K562 (cell line): ENCODE measurements at regions not wholly inside any gene's neighbourhood (a gene's known extent, or its start where the extent isn't known, plus 50 kb on each side); places are given as distances from the start of the nearest gene placed in this dataset.

Experiments
- E2F1 ChIP-seq: sonication (generic); formaldehyde crosslinking; IDR thresholded peaks from 2 replicates; pipeline ENCODE4 v1.8.1; 2023; ENCODE audit warnings: mild to moderate bottlenecking, missing genetic modification reagents, moderate library complexity
- JUN ChIP-seq, 2 experiments: sonication (generic) in 1 of 2; formaldehyde crosslinking in 1 of 2; IDR thresholded peaks; 2 replicates each; pipeline versions ENCODE4 v1.6.1 to v1.8.0; 2012 to 2022; ENCODE audit warnings: borderline replicate concordance in 2 of 2, mild to moderate bottlenecking in 2 of 2, improper control_type of control experiment in 1 of 2, low read depth in 1 of 2, low read length in 1 of 2, missing genetic modification reagents in 1 of 2
- KDM4B ChIP-seq, 2 experiments: fragments of 450-650 bp in 1 of 2; sonication (generic) in 1 of 2; IDR thresholded peaks; 2 replicates each; pipeline ENCODE4 v1.6.1; 2016 to 2017; ENCODE audit warnings: borderline replicate concordance in 2 of 2, antibody characterized with exemption in 1 of 2, low read depth in 1 of 2, mild to moderate bottlenecking in 1 of 2
- MBD1 ChIP-seq: fragments of 250-450 bp; sonication (Bioruptor Pico); IDR thresholded peaks from 2 replicates; pipeline ENCODE4 v1.8.0; 2022; ENCODE audit warnings: inconsistent platforms
- MYC ChIP-seq, 2 experiments: fragments of 250-450 bp in 1 of 2; sonication (Bioruptor Pico) in 1 of 2; IDR thresholded peaks; 2 replicates each; pipeline versions ENCODE4 v1.5.1 to v1.6.1; 2012 to 2021; ENCODE audit warnings: low read depth in 2 of 2, borderline replicate concordance in 1 of 2, improper control_type of control experiment in 1 of 2, low read length in 1 of 2, mild to moderate bottlenecking in 1 of 2, moderate library complexity in 1 of 2
- NCOA4 ChIP-seq: fragments of 450-650 bp; IDR thresholded peaks from 2 replicates; pipeline ENCODE4 v1.6.1; 2018; ENCODE audit warnings: mild to moderate bottlenecking; ENCODE audit not compliant: partially characterized antibody
- POLR2A ChIP-seq: fragments of 450-650 bp; conservative IDR thresholded peaks from 2 replicates; pipeline ENCODE4 v1.6.1; 2016
- RFX5 ChIP-seq: IDR thresholded peaks from 2 replicates; pipeline ENCODE4 v1.6.1; 2011; ENCODE audit warnings: low read depth, mild to moderate bottlenecking, improper control_type of control experiment, low read length
- SP2 ChIP-seq: IDR thresholded peaks from 2 replicates; pipeline ENCODE4 v1.6.1; 2011; ENCODE audit warnings: mild to moderate bottlenecking, low read depth, low read length, moderate library complexity; ENCODE audit not compliant: poor library complexity, severe bottlenecking; ENCODE audit errors: extremely low read depth
- TF ChIP-seq, protein P1 (sequence below), 2 experiments: fragments of 200-800 bp in 1 of 2; sonication (Bioruptor generic) in 1 of 2; sonication (generic) in 1 of 2; formaldehyde crosslinking in 1 of 2; IDR thresholded peaks in 1 of 2; conservative IDR thresholded peaks in 1 of 2; 2 replicates each; pipeline versions ENCODE4 v1.5.0 to v1.6.1; 2016 to 2020; ENCODE audit warnings: missing compliant biosample characterization in 1 of 2, missing genetic modification characterization in 1 of 2, missing genetic modification reagents in 1 of 2
- TF ChIP-seq, protein P2 (sequence below), 3 experiments: IDR thresholded peaks in 2 of 3; conservative IDR thresholded peaks in 1 of 3; 2 replicates each; pipeline ENCODE4 v1.5.1; 2011 to 2012; ENCODE audit warnings: low read length in 3 of 3, mild to moderate bottlenecking in 3 of 3, control low read depth in 2 of 3, improper control_type of control experiment in 1 of 3, inconsistent platforms in 1 of 3, low read depth in 1 of 3, mixed read lengths in 1 of 3, moderate library complexity in 1 of 3; ENCODE audit not compliant: insufficient read depth in 2 of 3
- TF ChIP-seq, protein P3 (sequence below): sonication (generic); formaldehyde crosslinking; IDR thresholded peaks from 2 replicates; pipeline ENCODE4 v1.4.0; 2020; ENCODE audit warnings: mild to moderate bottlenecking, missing genetic modification reagents
- TF ChIP-seq, protein P4 (sequence below), 2 experiments: fragments of 450-650 bp; IDR thresholded peaks; 2 replicates each; pipeline ENCODE4 v1.6.1; 2016

DNA sequence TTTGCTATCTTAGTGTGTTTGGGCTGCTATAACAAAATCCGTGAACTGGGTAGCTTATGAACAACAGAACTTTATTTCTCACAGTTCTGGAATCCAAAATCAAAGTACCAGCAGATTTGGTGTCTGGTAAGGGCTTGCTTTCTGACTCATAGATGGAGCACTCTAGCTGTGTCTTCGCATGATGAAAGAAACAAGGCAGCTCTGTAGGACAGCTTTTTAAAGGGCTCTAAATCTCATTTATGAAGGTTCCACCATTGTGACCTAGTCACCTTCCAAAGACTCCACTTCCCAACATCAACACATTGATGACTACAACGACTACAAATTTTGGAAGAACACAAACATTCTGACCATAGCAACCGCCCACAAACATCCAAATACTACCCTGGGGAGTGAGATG lies 158.6 kb upstream of the LCORL start:
- TF ChIP-seq, protein P1, sequence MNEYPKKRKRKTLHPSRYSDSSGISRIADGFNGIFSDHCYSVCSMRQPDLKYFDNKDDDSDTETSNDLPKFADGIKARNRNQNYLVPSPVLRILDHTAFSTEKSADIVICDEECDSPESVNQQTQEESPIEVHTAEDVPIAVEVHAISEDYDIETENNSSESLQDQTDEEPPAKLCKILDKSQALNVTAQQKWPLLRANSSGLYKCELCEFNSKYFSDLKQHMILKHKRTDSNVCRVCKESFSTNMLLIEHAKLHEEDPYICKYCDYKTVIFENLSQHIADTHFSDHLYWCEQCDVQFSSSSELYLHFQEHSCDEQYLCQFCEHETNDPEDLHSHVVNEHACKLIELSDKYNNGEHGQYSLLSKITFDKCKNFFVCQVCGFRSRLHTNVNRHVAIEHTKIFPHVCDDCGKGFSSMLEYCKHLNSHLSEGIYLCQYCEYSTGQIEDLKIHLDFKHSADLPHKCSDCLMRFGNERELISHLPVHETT (CRISPR knock-in tag; conservative IDR thresholded peaks at IDR 0.05 in 1 of 2, IDR thresholded peaks at IDR 0.05 in 1 of 2): no peak
- TF ChIP-seq POLR2A (no peak), NCOA4 (no peak), E2F1 (CRISPR knock-in tag) (no peak), KDM4B (IDR thresholded peaks at IDR 0.05; ENCODE audit: borderline replicate concordance in 2 of 2, low read depth in 1 of 2) (no peak), RFX5 (no peak), SP2 (no peak), MYC (IDR thresholded peaks at IDR 0.05; ENCODE audit: low read depth, low read length) (no peak), MYC (CRISPR knock-in tag; IDR thresholded peaks at IDR 0.05; ENCODE audit: borderline replicate concordance, low read depth) (no peak), MBD1 (CRISPR knock-in tag) (no peak), JUN (IDR thresholded peaks at IDR 0.05; ENCODE audit: borderline replicate concordance, low read depth, low read length) (no peak), JUN (CRISPR knock-in tag; IDR thresholded peaks at IDR 0.05; ENCODE audit: borderline replicate concordance) (no peak)
- TF ChIP-seq, protein P2, sequence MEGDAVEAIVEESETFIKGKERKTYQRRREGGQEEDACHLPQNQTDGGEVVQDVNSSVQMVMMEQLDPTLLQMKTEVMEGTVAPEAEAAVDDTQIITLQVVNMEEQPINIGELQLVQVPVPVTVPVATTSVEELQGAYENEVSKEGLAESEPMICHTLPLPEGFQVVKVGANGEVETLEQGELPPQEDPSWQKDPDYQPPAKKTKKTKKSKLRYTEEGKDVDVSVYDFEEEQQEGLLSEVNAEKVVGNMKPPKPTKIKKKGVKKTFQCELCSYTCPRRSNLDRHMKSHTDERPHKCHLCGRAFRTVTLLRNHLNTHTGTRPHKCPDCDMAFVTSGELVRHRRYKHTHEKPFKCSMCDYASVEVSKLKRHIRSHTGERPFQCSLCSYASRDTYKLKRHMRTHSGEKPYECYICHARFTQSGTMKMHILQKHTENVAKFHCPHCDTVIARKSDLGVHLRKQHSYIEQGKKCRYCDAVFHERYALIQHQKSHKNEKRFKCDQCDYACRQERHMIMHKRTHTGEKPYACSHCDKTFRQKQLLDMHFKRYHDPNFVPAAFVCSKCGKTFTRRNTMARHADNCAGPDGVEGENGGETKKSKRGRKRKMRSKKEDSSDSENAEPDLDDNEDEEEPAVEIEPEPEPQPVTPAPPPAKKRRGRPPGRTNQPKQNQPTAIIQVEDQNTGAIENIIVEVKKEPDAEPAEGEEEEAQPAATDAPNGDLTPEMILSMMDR (IDR thresholded peaks at IDR 0.05 in 2 of 3, conservative IDR thresholded peaks at IDR 0.05 in 1 of 3; ENCODE audit: insufficient read depth in 2 of 3, low read depth in 1 of 3, low read length in 3 of 3): no peak
- TF ChIP-seq, protein P3, sequence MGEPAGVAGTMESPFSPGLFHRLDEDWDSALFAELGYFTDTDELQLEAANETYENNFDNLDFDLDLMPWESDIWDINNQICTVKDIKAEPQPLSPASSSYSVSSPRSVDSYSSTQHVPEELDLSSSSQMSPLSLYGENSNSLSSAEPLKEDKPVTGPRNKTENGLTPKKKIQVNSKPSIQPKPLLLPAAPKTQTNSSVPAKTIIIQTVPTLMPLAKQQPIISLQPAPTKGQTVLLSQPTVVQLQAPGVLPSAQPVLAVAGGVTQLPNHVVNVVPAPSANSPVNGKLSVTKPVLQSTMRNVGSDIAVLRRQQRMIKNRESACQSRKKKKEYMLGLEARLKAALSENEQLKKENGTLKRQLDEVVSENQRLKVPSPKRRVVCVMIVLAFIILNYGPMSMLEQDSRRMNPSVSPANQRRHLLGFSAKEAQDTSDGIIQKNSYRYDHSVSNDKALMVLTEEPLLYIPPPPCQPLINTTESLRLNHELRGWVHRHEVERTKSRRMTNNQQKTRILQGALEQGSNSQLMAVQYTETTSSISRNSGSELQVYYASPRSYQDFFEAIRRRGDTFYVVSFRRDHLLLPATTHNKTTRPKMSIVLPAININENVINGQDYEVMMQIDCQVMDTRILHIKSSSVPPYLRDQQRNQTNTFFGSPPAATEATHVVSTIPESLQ (CRISPR knock-in tag): no peak
- TF ChIP-seq, protein P4, sequence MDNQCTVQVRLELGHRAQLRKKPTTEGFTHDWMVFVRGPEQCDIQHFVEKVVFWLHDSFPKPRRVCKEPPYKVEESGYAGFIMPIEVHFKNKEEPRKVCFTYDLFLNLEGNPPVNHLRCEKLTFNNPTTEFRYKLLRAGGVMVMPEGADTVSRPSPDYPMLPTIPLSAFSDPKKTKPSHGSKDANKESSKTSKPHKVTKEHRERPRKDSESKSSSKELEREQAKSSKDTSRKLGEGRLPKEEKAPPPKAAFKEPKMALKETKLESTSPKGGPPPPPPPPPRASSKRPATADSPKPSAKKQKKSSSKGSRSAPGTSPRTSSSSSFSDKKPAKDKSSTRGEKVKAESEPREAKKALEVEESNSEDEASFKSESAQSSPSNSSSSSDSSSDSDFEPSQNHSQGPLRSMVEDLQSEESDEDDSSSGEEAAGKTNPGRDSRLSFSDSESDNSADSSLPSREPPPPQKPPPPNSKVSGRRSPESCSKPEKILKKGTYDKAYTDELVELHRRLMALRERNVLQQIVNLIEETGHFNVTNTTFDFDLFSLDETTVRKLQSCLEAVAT (IDR thresholded peaks at IDR 0.05): no peak
